AG10803 (cell line): ENCODE measurements at regions not wholly inside any gene's neighbourhood (a gene's known extent, or its start where the extent isn't known, plus 50 kb on each side); places are given as distances from the start of the nearest gene placed in this dataset.

Source experiments
- DNase-seq: peaks from one replicate; pipeline ENCODE4 v3.0.0; 2010; ENCODE audit warnings: low read depth
- H3K4me3 ChIP-seq: 2 replicates; pipeline ENCODE4 v1.5.1; 2011; ENCODE audit warnings: mild to moderate bottlenecking, low read length, control low read depth
- CTCF ChIP-seq: conservative IDR thresholded peaks from 2 replicates; pipeline ENCODE4 v1.5.1; 2011; ENCODE audit warnings: mild to moderate bottlenecking, low read length, control low read depth, inconsistent platforms

GRCh38 chr17:15882058-15882720 lies 62.7 kb upstream of the ADORA2B start:
- no peak overlapping the region for H3K4me3 ChIP-seq
- DNase-seq, result no peak
- no peak for TF ChIP-seq CTCF

- no peak for DNase-seq
- no peak overlapping the region for H3K4me3 ChIP-seq
- TF ChIP-seq CTCF, result no peak
Measured at GRCh38 chr17:15882777-15883176, 62.2 kb upstream of the ADORA2B start.

- no peak overlapping the region for H3K4me3 ChIP-seq
- no peak for TF ChIP-seq CTCF
- DNase-seq, result peak; percentile 55
Measured at GRCh38 chr17:15883617-15884111, 61.3 kb upstream of the ADORA2B start.

- no peak overlapping the region for H3K4me3 ChIP-seq
- DNase-seq, result peak; percentile 23
- TF ChIP-seq CTCF, result no peak
Measured at GRCh38 chr17:15884731-15885130, 60.2 kb upstream of the ADORA2B start.

- TF ChIP-seq CTCF, result no peak
- H3K4me3 ChIP-seq, result no peak overlapping the region
- no peak for DNase-seq
Measured at GRCh38 chr17:15885770-15886169, 59.2 kb upstream of the ADORA2B start.

GRCh38 chr17:15886221-15886620 lies 58.7 kb upstream of the ADORA2B start:
- TF ChIP-seq CTCF, result no peak
- no peak overlapping the region for H3K4me3 ChIP-seq
- DNase-seq, result no peak

- H3K4me3 ChIP-seq, result no peak overlapping the region
- DNase-seq, result no peak
- no peak for TF ChIP-seq CTCF
Measured at GRCh38 chr17:15886804-15887203, 58.1 kb upstream of the ADORA2B start.
